SK-N-SH (cell line): ENCODE measurements at regions not wholly inside any gene's neighbourhood (a gene's known extent, or its start where the extent isn't known, plus 50 kb on each side); places are given as distances from the start of the nearest gene placed in this dataset.
"Not testable (repeated sequence)": the region's sequence is repeated elsewhere in the genome, so short reads cannot be mapped to it uniquely, and the experiment has no call there.

Experiments
- CTCF ChIA-PET: fragments of 300-600, 350-600 bp; formaldehyde crosslinking; extraction: SDS; loops from one replicate; lab custom pipeline; 2021; lab: Yijun Ruan, JAX
- POLR2A ChIA-PET: fragments of 350-600 bp; sonication (Branson Sonifier 250); formaldehyde crosslinking; extraction: SDS; loops from one replicate; lab custom pipeline; 2020; ENCODE audit warnings: antibody characterized with exemption, inconsistent platforms; lab: Yijun Ruan, JAX
- DNase-seq: peaks from one replicate; pipeline ENCODE4 v3.0.0; 2012
- H2AFZ ChIP-seq: fragments of 200-600 bp; sonication (generic); 2 replicates; pipeline ENCODE4 v1.8.1; 2016; ENCODE audit warnings: antibody characterized with exemption, mild to moderate bottlenecking, low read depth
- H3F3A ChIP-seq: fragments of 200-600 bp; sonication (generic); replicated peaks from 2 replicates; pipeline ENCODE3; 2016; ENCODE audit warnings: antibody characterized with exemption, mild to moderate bottlenecking; ENCODE audit not compliant: insufficient read depth
- H3K27ac ChIP-seq, 2 experiments: fragments of 200-500 bp in 1 of 2; fragments of 200-600 bp in 1 of 2; sonication (Bioruptor generic) in 1 of 2; sonication (generic), shearing (Covaris generic) in 1 of 2; 2 replicates each; pipeline versions ENCODE4 v1.5.1 to v1.6.1; 2014 to 2016; ENCODE audit warnings: low read depth in 2 of 2, inconsistent platforms in 1 of 2, low read length in 1 of 2, mild to moderate bottlenecking in 1 of 2, mixed read lengths in 1 of 2
- H3K27me3 ChIP-seq: fragments of 200-600 bp; sonication (generic), shearing (Covaris generic); 2 replicates; pipeline ENCODE4 v1.6.1; 2016; ENCODE audit warnings: mixed run types; ENCODE audit not compliant: insufficient read depth
- H3K36me3 ChIP-seq, 2 experiments: fragments of 200-500 bp in 1 of 2; fragments of 200-600 bp in 1 of 2; sonication (Bioruptor generic) in 1 of 2; sonication (generic) in 1 of 2; replicated peaks in 1 of 2; 2 replicates each; pipeline versions ENCODE3 to v1.5.1; 2014 to 2016; ENCODE audit warnings: low read length in 1 of 2, mild to moderate bottlenecking in 1 of 2; ENCODE audit not compliant: insufficient read depth in 2 of 2, control insufficient read depth in 1 of 2
- H3K4me1 ChIP-seq, 2 experiments: fragments of 200-500 bp in 1 of 2; fragments of 200-600 bp in 1 of 2; sonication (Bioruptor generic) in 1 of 2; sonication (generic), shearing (Covaris generic) in 1 of 2; 2 replicates each; pipeline versions ENCODE4 v1.5.1 to v1.6.1; 2014 to 2016; ENCODE audit warnings: low read depth in 1 of 2, low read length in 1 of 2, mixed run types in 1 of 2; ENCODE audit not compliant: insufficient read depth in 2 of 2, control insufficient read depth in 1 of 2
- H3K4me2 ChIP-seq: fragments of 200-600 bp; sonication (generic), shearing (Covaris generic); 2 replicates; pipeline ENCODE4 v1.6.1; 2017; ENCODE audit warnings: mixed run types
- H3K4me3 ChIP-seq, 2 experiments: fragments of 200-500 bp in 1 of 2; fragments of 200-600 bp in 1 of 2; sonication (Bioruptor generic) in 1 of 2; sonication (generic), shearing (Covaris generic) in 1 of 2; 2 replicates each; pipeline versions ENCODE4 v1.5.1 to v1.8.1; 2014 to 2016; ENCODE audit warnings: low read depth in 2 of 2, inconsistent platforms in 1 of 2, low read length in 1 of 2, mild to moderate bottlenecking in 1 of 2, mixed read lengths in 1 of 2, moderate library complexity in 1 of 2
- H3K79me2 ChIP-seq: fragments of 200-600 bp; sonication (generic); 2 replicates; pipeline ENCODE4 v1.8.1; 2017; ENCODE audit warnings: mild to moderate bottlenecking; ENCODE audit not compliant: insufficient read depth
- H3K9ac ChIP-seq: fragments of 200-600 bp; sonication (generic); 2 replicates; pipeline ENCODE4 v1.6.1; 2017; ENCODE audit warnings: mixed run types
- H3K9me2 ChIP-seq: fragments of 200-600 bp; sonication (generic); 2 replicates; pipeline ENCODE4 v1.6.1; 2017; ENCODE audit warnings: mixed run types
- H3K9me3 ChIP-seq: fragments of 200-600 bp; sonication (generic); 2 replicates; pipeline ENCODE4 v1.6.1; 2017; ENCODE audit warnings: mixed run types, mild to moderate bottlenecking, moderate library complexity
- H4K20me1 ChIP-seq: fragments of 200-600 bp; sonication (generic); 2 replicates; pipeline ENCODE4 v1.6.1; 2017; ENCODE audit warnings: mild to moderate bottlenecking, mixed run types; ENCODE audit not compliant: insufficient read depth
- ELF1 ChIP-seq: IDR thresholded peaks from 2 replicates; pipeline ENCODE4 v1.4.0; 2012
- EP300 ChIP-seq, 2 experiments: IDR thresholded peaks; 2 replicates each; pipeline versions ENCODE4 v1.4.0 to v1.6.1; 2012; ENCODE audit warnings: borderline replicate concordance in 1 of 2, low read depth in 1 of 2, low read length in 1 of 2
- GABPA ChIP-seq: IDR thresholded peaks from 2 replicates; pipeline ENCODE4 v1.4.0; 2012; ENCODE audit warnings: low read depth, mild to moderate bottlenecking
- IRF3 ChIP-seq: fragments of 150-350 bp; IDR thresholded peaks from 2 replicates; pipeline ENCODE4 v1.6.1; 2016; ENCODE audit warnings: mild to moderate bottlenecking, low read depth, low read length
- JUND ChIP-seq: IDR thresholded peaks from 2 replicates; pipeline ENCODE4 v1.4.0; 2012
- NRF1 ChIP-seq: IDR thresholded peaks from 2 replicates; pipeline ENCODE4 v1.6.1; 2012; ENCODE audit warnings: low read depth, mild to moderate bottlenecking, low read length
- RAD21 ChIP-seq: IDR thresholded peaks from 2 replicates; pipeline ENCODE4 v1.6.1; 2012; ENCODE audit warnings: mild to moderate bottlenecking, low read length
- SIN3A ChIP-seq: IDR thresholded peaks from 2 replicates; pipeline ENCODE4 v1.6.1; 2012; ENCODE audit warnings: low read depth, mild to moderate bottlenecking, low read length, moderate library complexity, borderline replicate concordance
- TAF1 ChIP-seq: IDR thresholded peaks from 2 replicates; pipeline ENCODE4 v1.6.1; 2012; ENCODE audit warnings: low read depth, mild to moderate bottlenecking, low read length, moderate library complexity, borderline replicate concordance
- TCF12 ChIP-seq: IDR thresholded peaks from 2 replicates; pipeline ENCODE4 v1.4.0; 2012
- TEAD4 ChIP-seq: IDR thresholded peaks from 2 replicates; pipeline ENCODE4 v1.4.0; 2012; ENCODE audit warnings: mild to moderate bottlenecking, borderline replicate concordance; ENCODE audit not compliant: insufficient read depth
- YY1 ChIP-seq: IDR thresholded peaks from 2 replicates; pipeline ENCODE4 v1.4.0; 2012; ENCODE audit warnings: low read depth, mild to moderate bottlenecking
- ZBTB33 ChIP-seq: IDR thresholded peaks from 2 replicates; pipeline ENCODE4 v1.4.0; 2012; ENCODE audit warnings: low read depth, borderline replicate concordance
- WGBS: methylation state at CpG from one replicate; pipeline ENCODE4 v1.1.6; 2017; ENCODE audit warnings: low lambda C conversion rate; 5-methylcytosine and 5-hydroxymethylcytosine counted together
- TF ChIP-seq, protein P1 (sequence below): IDR thresholded peaks from 2 replicates; pipeline ENCODE4 v1.4.0; 2012; ENCODE audit warnings: low read depth
- TF ChIP-seq, protein P2 (sequence below): IDR thresholded peaks from 2 replicates; pipeline ENCODE4; 2012
- TF ChIP-seq, protein P3 (sequence below): IDR thresholded peaks from 2 replicates; pipeline ENCODE4 v1.4.0; 2012; ENCODE audit warnings: low read depth, borderline replicate concordance

- TF ChIP-seq ELF1 (no peak), SIN3A (no peak)
Measured at GRCh38 chr12:107377596-107378385, 284.4 kb upstream of the CRY1 start (continued).

DNA sequence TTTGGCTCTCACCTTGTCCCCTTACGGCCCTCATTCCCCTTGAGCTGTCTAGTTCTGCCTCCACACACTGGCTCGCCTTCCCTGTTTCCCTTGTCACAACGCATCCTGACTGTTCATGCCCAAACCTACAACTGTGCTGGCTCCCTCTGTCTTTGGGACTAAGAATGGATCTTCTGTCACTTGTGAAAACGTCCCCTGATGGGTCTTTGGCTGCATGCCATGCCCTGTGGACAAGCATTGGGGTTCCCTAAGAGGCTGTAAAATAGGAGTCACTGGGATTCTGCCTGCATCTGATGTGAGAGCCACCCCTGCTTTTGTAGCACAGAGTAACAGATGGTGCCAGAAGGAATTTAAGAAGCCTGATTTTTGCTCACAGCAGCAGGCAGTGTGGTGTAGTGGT, 285.3 kb upstream of the CRY1 start:
- Histone ChIP-seq H4K20me1 (no peaks in the 10 kb centered on the region), H3K9ac (no peak overlapping the region), H3K27ac (no peak overlapping the region), H3K4me2 (no peak overlapping the region), H2AFZ (no peak overlapping the region), H3K9me3 (no peaks in the 10 kb centered on the region), H3K9me2 (no peaks in the 10 kb centered on the region), H3K27me3 (no peaks in the 10 kb centered on the region), H3K4me3 (no peak overlapping the region), H3K36me3 (no peaks in the 10 kb centered on the region), H3K79me2 (no peaks in the 10 kb centered on the region), H3F3A (no peaks in the 10 kb centered on the region), H3K4me1 (peaks cover 12 to 28% of the 10 kb centered on the region in 2 experiments; a peak in 2 of 4 replicates)
- no peak for DNase-seq
- ChIA-PET CTCF (interaction anchor here (1.6 kb wide), 1 partner anchor 16 kb away, joined by 4 read pairs; no protein-coding TSS in a partner anchor), POLR2A (no interaction called here)
- WGBS: 64% methylated on average over 4 of the region's 4 CpGs
- TF ChIP-seq GABPA (no peak), JUND (no peak), RAD21 (no peak), IRF3 (no peak), YY1 (no peak), TCF12 (no peak), TEAD4 (no peak), NRF1 (no peak), EP300 (IDR thresholded peaks at IDR 0.05; ENCODE audit: borderline replicate concordance in 1 of 2, low read depth in 1 of 2, low read length in 1 of 2) (no peak), ELF1 (no peak), ZBTB33 (no peak), TAF1 (no peak)
- TF ChIP-seq, protein P1, sequence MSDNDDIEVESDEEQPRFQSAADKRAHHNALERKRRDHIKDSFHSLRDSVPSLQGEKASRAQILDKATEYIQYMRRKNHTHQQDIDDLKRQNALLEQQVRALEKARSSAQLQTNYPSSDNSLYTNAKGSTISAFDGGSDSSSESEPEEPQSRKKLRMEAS: no peak
- TF ChIP-seq, protein P2, sequence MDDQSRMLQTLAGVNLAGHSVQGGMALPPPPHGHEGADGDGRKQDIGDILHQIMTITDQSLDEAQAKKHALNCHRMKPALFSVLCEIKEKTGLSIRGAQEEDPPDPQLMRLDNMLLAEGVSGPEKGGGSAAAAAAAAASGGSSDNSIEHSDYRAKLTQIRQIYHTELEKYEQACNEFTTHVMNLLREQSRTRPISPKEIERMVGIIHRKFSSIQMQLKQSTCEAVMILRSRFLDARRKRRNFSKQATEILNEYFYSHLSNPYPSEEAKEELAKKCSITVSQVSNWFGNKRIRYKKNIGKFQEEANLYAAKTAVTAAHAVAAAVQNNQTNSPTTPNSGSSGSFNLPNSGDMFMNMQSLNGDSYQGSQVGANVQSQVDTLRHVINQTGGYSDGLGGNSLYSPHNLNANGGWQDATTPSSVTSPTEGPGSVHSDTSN: no peak
- TF ChIP-seq, protein P3, sequence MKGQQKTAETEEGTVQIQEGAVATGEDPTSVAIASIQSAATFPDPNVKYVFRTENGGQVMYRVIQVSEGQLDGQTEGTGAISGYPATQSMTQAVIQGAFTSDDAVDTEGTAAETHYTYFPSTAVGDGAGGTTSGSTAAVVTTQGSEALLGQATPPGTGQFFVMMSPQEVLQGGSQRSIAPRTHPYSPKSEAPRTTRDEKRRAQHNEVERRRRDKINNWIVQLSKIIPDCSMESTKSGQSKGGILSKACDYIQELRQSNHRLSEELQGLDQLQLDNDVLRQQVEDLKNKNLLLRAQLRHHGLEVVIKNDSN: no peak

GRCh38 chr12:107379142-107379851, 285.9 kb upstream of the CRY1 start:
- 64% methylated on average over 6 of the region's 6 CpGs for WGBS
- H3K9me2 ChIP-seq, H2AFZ ChIP-seq, H3F3A ChIP-seq, H3K9ac ChIP-seq, H3K27me3 ChIP-seq, H3K36me3 ChIP-seq, H3K79me2 ChIP-seq, H3K4me2 ChIP-seq, H3K4me3 ChIP-seq, H3K9me3 ChIP-seq, H4K20me1 ChIP-seq, POLR2A ChIA-PET, DNase-seq, H3K27ac ChIP-seq: not testable (repeated sequence)
- CTCF ChIA-PET: interaction anchor here (1.0 to 1.6 kb wide), 2 partner anchors 17 to 24 kb away, joined by 3 to 4 read pairs; no protein-coding TSS in a partner anchor
- H3K4me1 ChIP-seq: peaks cover 12 to 25% of the 10 kb centered on the region in 2 experiments; a peak in 2 of 4 replicates
